NK-92 treated with Interleukin-12 subunit alpha and Interleukin-12 subunit beta, amount 100 ng/mL, for 24 hours (cell line): ENCODE measurements at regions not wholly inside any gene's neighbourhood (a gene's known extent, or its start where the extent isn't known, plus 50 kb on each side); places are given as distances from the start of the nearest gene placed in this dataset.

Source experiments
- DNase-seq: peaks from one replicate; lab custom pipeline; 2025; lab: John Stamatoyannopoulos, UW

- no peak for DNase-seq
Observed at GRCh38 chr1:218817691-218818465, 355.8 kb upstream of the LYPLAL1 start.

GRCh38 chr1:218823291-218823900 is 350.3 kb upstream of the LYPLAL1 start:
- no peak for DNase-seq

- no peak for DNase-seq
Observed at GRCh38 chr1:218827486-218827885, 346.2 kb upstream of the LYPLAL1 start.

- DNase-seq = no peak
Observed at GRCh38 chr1:218828125-218828650, 345.5 kb upstream of the LYPLAL1 start.

GRCh38 chr1:218829097-218829496 is 344.6 kb upstream of the LYPLAL1 start:
- DNase-seq = no peak

- DNase-seq = no peak
Observed at GRCh38 chr1:218835609-218836008, 338.1 kb upstream of the LYPLAL1 start.

GRCh38 chr1:218836264-218836663 is 337.4 kb upstream of the LYPLAL1 start:
- no peak for DNase-seq

GRCh38 chr1:218837051-218837450 is 336.6 kb upstream of the LYPLAL1 start:
- DNase-seq = no peak

- DNase-seq = no peak
Observed at GRCh38 chr1:218845589-218845988, 328.1 kb upstream of the LYPLAL1 start.

- no peak for DNase-seq
Observed at GRCh38 chr1:218846181-218846580, 327.5 kb upstream of the LYPLAL1 start.

- no peak for DNase-seq
Observed at GRCh38 chr1:218847089-218847768, 326.4 kb upstream of the LYPLAL1 start.

GRCh38 chr1:218848009-218848408 is 325.7 kb upstream of the LYPLAL1 start:
- DNase-seq = no peak

- no peak for DNase-seq
Observed at GRCh38 chr1:218850367-218850766, 323.3 kb upstream of the LYPLAL1 start.

- DNase-seq = no peak
Observed at GRCh38 chr1:218851586-218851985, 322.1 kb upstream of the LYPLAL1 start.

GRCh38 chr1:218852527-218852926 is 321.2 kb upstream of the LYPLAL1 start:
- no peak for DNase-seq

- no peak for DNase-seq
Observed at GRCh38 chr1:218863987-218864386, 309.7 kb upstream of the LYPLAL1 start.

GRCh38 chr1:218865591-218865990 is 308.1 kb upstream of the LYPLAL1 start:
- DNase-seq = no peak

GRCh38 chr1:218866507-218866906 is 307.2 kb upstream of the LYPLAL1 start:
- DNase-seq = no peak

- no peak for DNase-seq
Observed at GRCh38 chr1:218867066-218867465, 306.6 kb upstream of the LYPLAL1 start.

GRCh38 chr1:218867941-218868626 is 305.6 kb upstream of the LYPLAL1 start:
- DNase-seq = no peak

GRCh38 chr1:218869276-218869675 is 304.4 kb upstream of the LYPLAL1 start:
- DNase-seq = no peak

GRCh38 chr1:218872026-218872425 is 301.7 kb upstream of the LYPLAL1 start:
- DNase-seq = no peak
